Stimulated activated CD4-positive, alpha-beta T cell treated with anti-CD3 and anti-CD28 coated beads, Interleukin-2, amount 100 ng/mL, for 48 hours (primary cell): ENCODE measurements at regions not wholly inside any gene's neighbourhood (a gene's known extent, or its start where the extent isn't known, plus 50 kb on each side); places are given as distances from the start of the nearest gene placed in this dataset.
"Not testable (repeated sequence)": the region's sequence is repeated elsewhere in the genome, so short reads cannot be mapped to it uniquely, and the experiment has no call there.

Source experiments
- DNase-seq, 2 donors: peaks; one replicate each; pipeline ENCODE4 v3.0.0-alpha.2; 2020

GRCh38 chr9:65449886-65450610, 165.0 kb upstream of the FOXD4L5 start:
- DNase-seq: not testable (repeated sequence)

- DNase-seq: no peak
Measured at GRCh38 chr9:65449423-65449822, 164.4 kb upstream of the FOXD4L5 start.

- not testable (repeated sequence) for DNase-seq
Measured at GRCh38 chr9:65447146-65447545, 162.1 kb upstream of the FOXD4L5 start.

- not testable (repeated sequence) for DNase-seq
Measured at GRCh38 chr9:65445991-65446390, 161.0 kb upstream of the FOXD4L5 start.

GRCh38 chr9:65444943-65445342, 159.9 kb upstream of the FOXD4L5 start:
- DNase-seq: no peak

GRCh38 chr9:65442116-65442515, 157.1 kb upstream of the FOXD4L5 start:
- not testable (repeated sequence) for DNase-seq

GRCh38 chr9:65441324-65441920, 156.4 kb upstream of the FOXD4L5 start:
- DNase-seq: not testable (repeated sequence)

- DNase-seq: no peak
Measured at GRCh38 chr9:65437724-65438123, 152.7 kb upstream of the FOXD4L5 start.

GRCh38 chr9:65435464-65435863, 150.5 kb upstream of the FOXD4L5 start:
- no peak for DNase-seq

GRCh38 chr9:65432722-65433323, 147.8 kb upstream of the FOXD4L5 start:
- DNase-seq: no peak

- DNase-seq: no peak
Measured at GRCh38 chr9:65432051-65432450, 147.0 kb upstream of the FOXD4L5 start.

GRCh38 chr9:65430221-65430620, 145.2 kb upstream of the FOXD4L5 start:
- no peak for DNase-seq

GRCh38 chr9:65427361-65427760, 142.4 kb upstream of the FOXD4L5 start:
- DNase-seq: not testable (repeated sequence)

GRCh38 chr9:65426813-65427212, 141.8 kb upstream of the FOXD4L5 start:
- DNase-seq: not testable (repeated sequence)

GRCh38 chr9:65426231-65426630, 141.2 kb upstream of the FOXD4L5 start:
- DNase-seq: no peak

- DNase-seq: not testable (repeated sequence)
Measured at GRCh38 chr9:65425183-65425582, 140.2 kb upstream of the FOXD4L5 start.

GRCh38 chr9:65424437-65424984, 139.5 kb upstream of the FOXD4L5 start:
- DNase-seq: not testable (repeated sequence)

- DNase-seq: not testable (repeated sequence)
Measured at GRCh38 chr9:65423691-65424436, 138.9 kb upstream of the FOXD4L5 start.

- not testable (repeated sequence) for DNase-seq
Measured at GRCh38 chr9:65422966-65423690, 138.1 kb upstream of the FOXD4L5 start.

GRCh38 chr9:65421486-65421885, 136.5 kb upstream of the FOXD4L5 start:
- not testable (repeated sequence) for DNase-seq

- DNase-seq: no peak
Measured at GRCh38 chr9:65420771-65421170, 135.8 kb upstream of the FOXD4L5 start.

GRCh38 chr9:65418966-65419365, 134.0 kb upstream of the FOXD4L5 start:
- not testable (repeated sequence) for DNase-seq
